Lower leg skin (tissue), 4 donors: ENCODE measurements at regions not wholly inside any gene's neighbourhood (a gene's known extent, or its start where the extent isn't known, plus 50 kb on each side); places are given as distances from the start of the nearest gene placed in this dataset.

Experiments used
- DNase-seq, 2 donors: peaks; one replicate each; pipeline ENCODE4 v3.0.0-alpha.2; 2019; ENCODE audit warnings: low spot score in 2 of 2
- H3K4me3 ChIP-seq: fragments of 200-600 bp; sonication (generic); 2 replicates; pipeline ENCODE4 v1.5.1; 2017; ENCODE audit warnings: mild to moderate bottlenecking, low read depth; ENCODE audit not compliant: poor library complexity, severe bottlenecking
- CTCF ChIP-seq, 3 donors: fragments of 450-650 bp; IDR thresholded peaks; one replicate each; pipeline ENCODE4 v1.5.1; 2016; ENCODE audit warnings: antibody characterized with exemption in 3 of 3, mild to moderate bottlenecking in 3 of 3, moderate library complexity in 2 of 3
- POLR2A ChIP-seq, 2 donors: fragments of 450-650 bp; IDR thresholded peaks; one replicate each; pipeline ENCODE4 v1.6.1; 2016 to 2017; ENCODE audit warnings: antibody characterized with exemption in 2 of 2, mild to moderate bottlenecking in 1 of 2, moderate library complexity in 1 of 2
- whole genome bisulfite sequencing, 2 donors: methylation state at CpG; one replicate each; pipeline ENCODE4 v1.1.5; 2018; 5-methylcytosine and 5-hydroxymethylcytosine counted together
- intact Hi-C: fragments of 100-400 bp; cut with DNase I; formaldehyde crosslinking; loops from one replicate; pipeline ENCODE4 v1.15.0; 2023; ENCODE audit warnings: low total_unique reads

GRCh38 chr1:95615421-95615820, 381.4 kb downstream of the RWDD3 start:
- no peak overlapping the region for H3K4me3 ChIP-seq
- intact Hi-C loops = no loop called here
- DNase-seq = no peak
- no peak for TF ChIP-seq POLR2A (IDR thresholded peaks at IDR 0.05)
- no peak for TF ChIP-seq CTCF (IDR thresholded peaks at IDR 0.05)
- WGBS, 2 donors = 79 to 80% methylated on average over 3 of the region's 3 CpGs

GRCh38 chr1:95620076-95620475, 386.1 kb downstream of the RWDD3 start:
- TF ChIP-seq POLR2A (IDR thresholded peaks at IDR 0.05) (no peak), CTCF (IDR thresholded peaks at IDR 0.05) (no peak)
- DNase-seq = no peak
- intact Hi-C loops = no loop called here
- 84 to 96% methylated on average over 5 of the region's 5 CpGs for WGBS, 2 donors
- H3K4me3 ChIP-seq = no peak overlapping the region

GRCh38 chr1:95622609-95623008, 388.6 kb downstream of the RWDD3 start:
- intact Hi-C loops = no loop called here
- WGBS, 2 donors = 56 to 57% methylated on average over 5 of the region's 5 CpGs
- TF ChIP-seq CTCF (IDR thresholded peaks at IDR 0.05) = no peak
- no peak for TF ChIP-seq POLR2A (IDR thresholded peaks at IDR 0.05)
- no peak overlapping the region for H3K4me3 ChIP-seq
- no peak for DNase-seq

GRCh38 chr1:95625224-95625623, 391.2 kb downstream of the RWDD3 start:
- intact Hi-C loops = no loop called here
- no peak for TF ChIP-seq CTCF (IDR thresholded peaks at IDR 0.05)
- TF ChIP-seq POLR2A (IDR thresholded peaks at IDR 0.05) = no peak
- no peak for DNase-seq
- 94 to 95% methylated on average over 1 of the region's 1 CpG for WGBS, 2 donors
- no peak overlapping the region for H3K4me3 ChIP-seq

GRCh38 chr1:95627244-95627643, 393.2 kb downstream of the RWDD3 start:
- DNase-seq = no peak
- TF ChIP-seq CTCF (IDR thresholded peaks at IDR 0.05) = no peak
- H3K4me3 ChIP-seq = no peak overlapping the region
- intact Hi-C loops = no loop called here
- 84 to 85% methylated on average over 6 of the region's 6 CpGs for WGBS, 2 donors

GRCh38 chr1:95631695-95632094, 397.7 kb downstream of the RWDD3 start:
- DNase-seq = no peak
- TF ChIP-seq CTCF (IDR thresholded peaks at IDR 0.05) (no peak), POLR2A (IDR thresholded peaks at IDR 0.05) (no peak)
- intact Hi-C loops = no loop called here
- WGBS, 2 donors = 91 to 98% methylated on average over 3 of the region's 3 CpGs
- H3K4me3 ChIP-seq = no peak overlapping the region
